ENCODE measurements at regions not wholly inside any gene's neighbourhood (a gene's known extent, or its start where the extent isn't known, plus 50 kb on each side); places are given as distances from the start of the nearest gene placed in this dataset.
"Not testable (repeated sequence)": the region's sequence is repeated elsewhere in the genome, so short reads cannot be mapped to it uniquely, and the experiment has no call there.

- DNase-seq: no peak
These were observed 133.2 kb upstream of the RFX3 start for GRCh38 chr9:3658964-3659363.

- no peak for DNase-seq
These were observed 130.4 kb upstream of the RFX3 start for GRCh38 chr9:3656224-3656623.

GRCh38 chr9:3650994-3651622 is 125.3 kb upstream of the RFX3 start:
- DNase-seq: no peak

GRCh38 chr9:3648722-3649246 is 123.0 kb upstream of the RFX3 start:
- DNase-seq: no peak

GRCh38 chr9:3648266-3648665 is 122.5 kb upstream of the RFX3 start:
- DNase-seq: no peak

- DNase-seq: no peak
These were observed 121.9 kb upstream of the RFX3 start for GRCh38 chr9:3647652-3648051.

GRCh38 chr9:3646226-3646625 is 120.4 kb upstream of the RFX3 start:
- DNase-seq: no peak

- DNase-seq: not testable (repeated sequence)
These were observed 116.3 kb upstream of the RFX3 start for GRCh38 chr9:3642075-3642474.

GRCh38 chr9:3629495-3629894 is 103.7 kb upstream of the RFX3 start:
- no peak for DNase-seq

- DNase-seq: no peak
These were observed 102.4 kb upstream of the RFX3 start for GRCh38 chr9:3628239-3628638.

GRCh38 chr9:3608011-3608410 is 82.2 kb upstream of the RFX3 start:
- no peak for DNase-seq

- DNase-seq: no peak
These were observed 74.9 kb upstream of the RFX3 start for GRCh38 chr9:3600672-3601071.

- DNase-seq: no peak
These were observed 72.0 kb upstream of the RFX3 start for GRCh38 chr9:3597792-3598191.

GRCh38 chr9:3586066-3586465 is 60.3 kb upstream of the RFX3 start:
- DNase-seq: no peak

GRCh38 chr9:3585606-3586005 is 59.8 kb upstream of the RFX3 start:
- DNase-seq: no peak

- DNase-seq: no peak
These were observed 53.0 kb upstream of the RFX3 start for GRCh38 chr9:3578786-3579185.

- no peak for DNase-seq
These were observed 50.5 kb upstream of the RFX3 start for GRCh38 chr9:3576328-3576727.

GRCh38 chr9:3575821-3576220 is 50.0 kb upstream of the RFX3 start:
- DNase-seq: no peak
